ENCODE measurements at regions not wholly inside any gene's neighbourhood (a gene's known extent, or its start where the extent isn't known, plus 50 kb on each side); places are given as distances from the start of the nearest gene placed in this dataset.

GRCh38 chr2:74759986-74760385, 73.9 kb upstream of the HK2 start:
- Histone ChIP-seq H3K9me2 (no peaks in the 10 kb centered on the region), H2AFZ (ENCODE audit: low read depth) (no peak overlapping the region), H3K4me1 (ENCODE audit: control insufficient read depth in 1 of 2, insufficient read depth in 2 of 2, low read depth in 1 of 2, low read length in 1 of 2) (peaks cover 0 to 9% of the 10 kb centered on the region in 2 experiments; a peak in 1 of 4 replicates), H3K27ac (ENCODE audit: low read depth in 2 of 2, low read length in 1 of 2) (no peak overlapping the region), H4K20me1 (ENCODE audit: insufficient read depth) (no peaks in the 10 kb centered on the region), H3F3A (replicated peaks; ENCODE audit: insufficient read depth) (no peaks in the 10 kb centered on the region), H3K36me3 (replicated peaks in 1 of 2; ENCODE audit: control insufficient read depth in 1 of 2, insufficient read depth in 2 of 2, low read length in 1 of 2) (no peaks in the 10 kb centered on the region), H3K27me3 (ENCODE audit: insufficient read depth) (no peaks in the 10 kb centered on the region), H3K4me3 (ENCODE audit: low read depth in 2 of 2, low read length in 1 of 2) (no peak overlapping the region), H3K4me2 (no peak overlapping the region), H3K9me3 (peaks cover 3% of the 10 kb centered on the region; the same call in 1 of the 2 replicates), H3K79me2 (ENCODE audit: insufficient read depth) (no peaks in the 10 kb centered on the region), H3K9ac (no peak overlapping the region)
- POLR2A ChIA-PET = no interaction called here
- TF ChIP-seq SMC3 (IDR thresholded peaks at IDR 0.05; ENCODE audit: low read depth, low read length) (no peak), IRF3 (IDR thresholded peaks at IDR 0.05; ENCODE audit: low read depth, low read length) (no peak), PBX3 (IDR thresholded peaks at IDR 0.05) (no peak), EZH2phosphoT487 (IDR thresholded peaks at IDR 0.05; ENCODE audit: borderline replicate concordance, low read depth) (no peak), NRF1 (IDR thresholded peaks at IDR 0.05; ENCODE audit: low read depth, low read length) (no peak), YY1 (IDR thresholded peaks at IDR 0.05; ENCODE audit: low read depth) (no peak), TEAD4 (IDR thresholded peaks at IDR 0.05; ENCODE audit: borderline replicate concordance, insufficient read depth) (no peak), EP300 (IDR thresholded peaks at IDR 0.05; ENCODE audit: borderline replicate concordance in 1 of 2, low read depth in 1 of 2, low read length in 1 of 2) (no peak), TAF1 (IDR thresholded peaks at IDR 0.05; ENCODE audit: borderline replicate concordance, low read depth, low read length) (no peak), POLR2AphosphoS5 (IDR thresholded peaks at IDR 0.05; ENCODE audit: low read depth, low read length) (no peak), JUND (IDR thresholded peaks at IDR 0.05) (no peak), NFIC (IDR thresholded peaks at IDR 0.05; ENCODE audit: borderline replicate concordance) (no peak), ELF1 (IDR thresholded peaks at IDR 0.05) (no peak), CTCF (IDR thresholded peaks at IDR 0.05) (no peak), MAX (IDR thresholded peaks at IDR 0.05; ENCODE audit: low read depth) (no peak), GATA2 (CRISPR knock-in tag; IDR thresholded peaks at IDR 0.05) (no peak), MEF2A (IDR thresholded peaks at IDR 0.05; ENCODE audit: borderline replicate concordance, low read depth) (no peak), FOXJ3 (CRISPR knock-in tag; IDR thresholded peaks at IDR 0.05) (no peak), FOXM1 (IDR thresholded peaks at IDR 0.05; ENCODE audit: low read depth) (no peak), RFX5 (IDR thresholded peaks at IDR 0.05; ENCODE audit: low read length) (no peak)
- CTCF ChIA-PET = interaction anchor here (1.3 to 1.5 kb wide), 3 partner anchors 19 to 117 kb away, joined by 3 to 5 read pairs (median 4); no protein-coding TSS in a partner anchor
- DNase-seq = no peak

All from SK-N-SH (cell line).